NCI-H345 treated with DMSO at 0.1 percent for 48 hours (cell line): ENCODE measurements at regions not wholly inside any gene's neighbourhood (a gene's known extent, or its start where the extent isn't known, plus 50 kb on each side); places are given as distances from the start of the nearest gene placed in this dataset.
"Not testable (repeated sequence)": the region's sequence is repeated elsewhere in the genome, so short reads cannot be mapped to it uniquely, and the experiment has no call there.

Experiments used
- DNase-seq: peaks from one replicate; lab custom pipeline; 2025; ENCODE audit not compliant: unreplicated experiment; lab: John Stamatoyannopoulos, UW

- no peak for DNase-seq
Observed at GRCh38 chr21:15199414-15200383, 134.9 kb upstream of the NRIP1 start.

- no peak for DNase-seq
Observed at GRCh38 chr21:15203740-15204139, 138.9 kb upstream of the NRIP1 start.

GRCh38 chr21:15204140-15204969 is 139.6 kb upstream of the NRIP1 start:
- no peak for DNase-seq

- DNase-seq, result no peak
Observed at GRCh38 chr21:15204970-15205286, 140.1 kb upstream of the NRIP1 start.

DNA sequence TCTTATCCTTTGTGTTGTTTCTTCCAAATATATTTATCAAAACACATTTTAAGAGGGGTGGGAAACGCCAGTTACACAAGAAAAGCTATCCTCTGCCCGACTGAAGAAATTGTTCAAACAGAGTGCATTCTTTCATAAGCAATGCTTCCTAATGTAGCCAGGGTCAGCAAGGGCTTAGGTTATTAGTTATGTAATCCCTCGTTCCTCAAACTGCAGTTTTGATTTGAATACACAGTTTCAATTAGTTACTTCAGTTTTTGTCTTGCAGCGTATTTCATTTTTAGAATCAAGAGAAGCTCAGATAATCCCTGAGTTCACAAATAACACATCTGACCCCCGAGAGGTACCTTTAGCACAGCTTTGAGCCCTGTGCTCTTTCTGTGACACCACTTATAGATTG is 141.7 kb upstream of the NRIP1 start:
- DNase-seq, result no peak

GRCh38 chr21:15207231-15207630 is 142.4 kb upstream of the NRIP1 start:
- DNase-seq, result no peak

GRCh38 chr21:15207635-15208370 is 143.0 kb upstream of the NRIP1 start:
- no peak for DNase-seq

DNA sequence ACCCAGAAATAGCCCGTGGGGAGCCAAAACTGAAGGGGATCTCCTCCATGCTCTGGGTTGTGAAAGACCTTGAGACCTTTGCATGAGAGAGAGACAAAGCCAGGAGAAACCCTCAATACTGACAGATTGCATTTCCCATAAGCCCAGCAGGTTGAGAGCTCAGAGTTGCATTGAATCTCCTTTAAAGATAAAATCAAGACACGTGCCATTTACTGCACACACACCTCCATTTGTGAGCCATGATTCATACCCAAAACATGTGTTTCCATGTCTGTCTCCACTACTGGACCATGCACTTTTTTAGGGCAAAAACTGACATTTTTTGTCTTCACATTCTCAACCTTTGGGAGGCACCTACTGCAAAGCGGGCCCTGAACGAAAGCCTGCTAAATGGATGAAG is 144.0 kb upstream of the NRIP1 start:
- DNase-seq, result no peak

DNA sequence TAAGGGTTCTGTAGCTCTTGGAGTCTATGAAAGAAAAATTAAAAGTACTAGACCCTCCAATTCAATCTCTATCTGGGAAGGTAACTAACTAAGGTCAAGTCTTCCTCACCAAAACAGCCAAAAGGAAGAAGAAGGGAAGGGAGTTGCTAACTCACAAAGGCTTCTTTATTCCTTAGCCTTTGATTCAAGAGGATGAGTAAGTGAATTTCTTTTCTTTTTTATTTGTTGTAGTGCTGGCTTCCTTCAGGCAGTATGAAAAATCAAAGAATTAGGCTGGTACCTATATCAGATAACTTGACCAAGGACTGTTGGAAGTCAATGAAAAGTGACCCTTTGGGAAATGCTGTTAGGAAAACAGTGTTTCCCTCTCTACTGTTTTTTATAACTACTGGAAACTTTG is 144.4 kb upstream of the NRIP1 start:
- DNase-seq, result no peak

GRCh38 chr21:15210235-15210678 is 145.5 kb upstream of the NRIP1 start:
- no peak for DNase-seq

- no peak for DNase-seq
Observed at GRCh38 chr21:15211491-15212133, 146.8 kb upstream of the NRIP1 start.

DNA sequence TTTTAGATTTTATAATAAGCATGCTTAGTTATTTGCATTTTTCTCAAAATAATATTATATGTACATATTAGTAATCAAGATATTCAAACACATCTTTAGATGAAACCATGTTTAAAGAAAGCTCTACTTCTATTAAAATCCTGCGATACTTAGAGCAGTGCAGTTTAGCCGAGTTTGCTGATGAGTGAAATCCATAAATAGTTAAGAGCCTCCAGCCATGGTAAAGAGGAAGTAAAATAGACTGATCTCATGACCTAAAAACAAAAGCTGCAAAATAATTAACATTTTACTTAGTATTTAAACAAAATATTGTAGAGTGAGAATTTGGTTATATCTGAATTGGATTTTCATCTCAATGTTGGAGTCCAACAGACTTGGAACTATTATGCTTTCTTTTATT is 147.4 kb upstream of the NRIP1 start:
- no peak for DNase-seq

GRCh38 chr21:15218476-15218875 is 153.7 kb upstream of the NRIP1 start:
- not testable (repeated sequence) for DNase-seq

DNA sequence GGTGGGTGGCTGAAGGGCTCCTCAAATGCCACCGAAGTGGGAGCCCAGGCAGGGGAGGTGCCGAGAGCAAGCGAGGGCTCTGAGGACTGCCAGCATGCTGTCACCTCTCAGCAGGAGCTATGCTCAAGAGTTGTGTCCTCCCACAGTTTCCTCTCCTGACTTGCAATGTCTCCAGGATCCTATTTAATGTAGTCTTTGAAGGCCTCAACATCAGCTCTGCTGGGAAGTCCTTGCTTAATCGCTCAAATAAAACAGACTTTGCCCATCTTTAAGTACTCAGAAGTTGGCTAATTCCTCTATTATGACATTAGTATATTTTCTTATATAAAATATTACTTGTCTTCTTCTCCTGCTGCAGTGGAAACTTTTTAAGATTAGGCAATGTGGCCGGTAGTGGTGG is 154.2 kb upstream of the NRIP1 start:
- DNase-seq, result no peak

DNA sequence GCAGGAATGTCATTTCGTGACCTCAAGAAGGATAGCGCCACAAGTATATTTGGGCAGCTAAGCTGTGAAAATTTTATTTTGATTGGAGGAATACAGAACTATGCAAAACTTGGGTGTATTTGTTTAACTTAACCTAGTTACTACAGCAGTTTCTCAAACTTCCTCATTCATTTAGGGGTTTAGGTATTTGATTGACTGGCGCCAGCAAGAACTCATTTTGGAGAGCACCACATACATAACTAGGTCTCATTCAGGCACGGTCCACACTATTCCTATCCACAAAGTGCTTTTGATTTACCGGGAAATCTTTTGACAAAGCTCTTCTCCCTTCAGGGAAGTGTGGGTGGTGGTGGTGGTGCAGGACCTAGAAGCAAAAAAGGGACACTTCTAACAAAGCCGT is 155.1 kb upstream of the NRIP1 start:
- DNase-seq, result no peak

DNA sequence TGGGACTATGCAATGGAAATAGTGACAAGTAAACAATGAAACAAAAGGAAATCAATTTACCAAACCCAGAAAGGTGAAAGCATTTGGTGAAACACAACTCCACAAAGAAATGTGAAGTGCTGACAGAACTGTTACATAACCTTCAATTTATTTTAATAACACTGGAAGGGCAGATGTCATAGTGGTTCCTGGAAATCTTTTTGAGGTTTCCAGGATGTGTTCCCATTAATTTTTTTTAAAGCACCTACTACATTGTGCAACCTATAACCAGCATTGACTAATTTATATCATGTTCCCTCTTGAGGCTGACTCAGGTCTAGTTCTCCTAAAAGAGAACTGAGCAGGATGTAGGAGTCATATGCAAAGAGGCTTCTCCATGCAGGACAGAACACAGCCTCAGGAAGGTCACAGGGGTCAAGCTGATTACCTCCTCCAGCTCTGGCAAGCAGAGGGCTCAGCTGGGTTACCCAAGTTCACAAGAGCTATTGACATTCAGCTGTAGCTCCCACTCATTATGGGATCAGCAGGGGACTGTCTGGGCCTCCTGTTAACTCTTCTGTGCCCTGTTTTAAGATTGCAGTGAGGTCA is 157.1 kb upstream of the NRIP1 start:
- DNase-seq, result no peak

DNA sequence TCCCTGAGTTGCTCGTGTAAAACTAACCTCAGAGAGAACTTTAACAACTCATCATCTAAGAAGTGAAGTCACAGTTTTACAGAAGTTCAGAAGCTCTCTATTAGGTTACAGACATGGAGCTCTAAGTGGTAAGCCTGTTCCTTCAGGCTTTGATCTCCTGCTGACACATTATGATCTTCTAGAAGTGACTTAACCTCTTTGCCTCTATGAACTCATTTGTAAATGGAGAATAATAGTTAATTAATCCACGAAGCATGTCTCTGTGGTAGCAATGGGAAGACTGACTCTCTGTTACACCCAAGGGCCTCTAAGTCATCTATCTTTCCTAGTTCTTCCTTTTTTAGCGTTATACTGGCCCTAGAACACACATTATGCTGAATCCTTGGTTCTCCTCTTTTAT is 157.9 kb upstream of the NRIP1 start:
- DNase-seq, result no peak

GRCh38 chr21:15224346-15225086 is 159.7 kb upstream of the NRIP1 start:
- no peak for DNase-seq

DNA sequence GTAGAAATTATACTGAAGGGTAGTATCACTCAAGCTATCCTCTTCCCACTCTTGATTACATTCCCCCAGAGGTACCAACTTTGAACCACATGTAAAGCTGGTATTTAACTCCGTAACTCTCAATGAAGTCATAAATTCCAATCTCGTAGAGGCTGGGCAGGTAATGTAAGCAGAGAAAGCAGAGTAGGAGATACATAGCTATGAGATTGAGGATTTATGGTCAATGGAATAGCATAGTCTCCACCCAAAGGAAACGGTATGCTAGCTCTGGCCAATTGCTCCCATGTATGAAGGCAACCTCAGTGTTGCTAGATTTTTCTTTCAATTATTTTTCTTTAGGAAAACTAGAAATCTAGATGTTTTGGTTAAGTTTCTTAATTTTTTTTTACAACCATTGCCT is 163.1 kb upstream of the NRIP1 start:
- DNase-seq, result no peak

- no peak for DNase-seq
Observed at GRCh38 chr21:15229390-15229789, 164.6 kb upstream of the NRIP1 start.
